HG03342 (cell line): ENCODE measurements at regions not wholly inside any gene's neighbourhood (a gene's known extent, or its start where the extent isn't known, plus 50 kb on each side); places are given as distances from the start of the nearest gene placed in this dataset.

ENCODE experiments used
- ATAC-seq: cut with Tn5 transposase; IDR thresholded peaks from one replicate; pipeline ENCODE4 v1.9.1; 2021; ENCODE audit warnings: mild to moderate bottlenecking, moderate library complexity; ENCODE audit not compliant: unreplicated experiment

DNA sequence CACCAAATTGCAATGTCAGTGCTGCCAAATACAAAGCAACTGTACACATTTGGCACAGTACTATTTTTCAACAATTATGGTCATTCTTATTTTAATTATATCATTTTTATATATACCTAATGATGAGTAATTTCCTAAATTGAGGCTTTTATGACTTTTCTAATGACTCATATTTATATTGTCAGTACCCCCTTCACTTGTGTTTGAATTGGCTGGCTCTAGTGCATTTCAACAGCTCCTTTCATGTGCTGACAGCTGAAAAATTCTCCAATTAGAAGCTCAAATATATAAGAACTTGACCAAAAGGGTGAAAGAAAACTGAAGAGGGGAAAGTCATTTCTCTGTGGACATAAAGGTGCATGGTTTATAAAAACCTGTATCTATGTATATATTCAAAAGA is 263.3 kb downstream of the SLITRK1 start:
- no peak for ATAC-seq

DNA sequence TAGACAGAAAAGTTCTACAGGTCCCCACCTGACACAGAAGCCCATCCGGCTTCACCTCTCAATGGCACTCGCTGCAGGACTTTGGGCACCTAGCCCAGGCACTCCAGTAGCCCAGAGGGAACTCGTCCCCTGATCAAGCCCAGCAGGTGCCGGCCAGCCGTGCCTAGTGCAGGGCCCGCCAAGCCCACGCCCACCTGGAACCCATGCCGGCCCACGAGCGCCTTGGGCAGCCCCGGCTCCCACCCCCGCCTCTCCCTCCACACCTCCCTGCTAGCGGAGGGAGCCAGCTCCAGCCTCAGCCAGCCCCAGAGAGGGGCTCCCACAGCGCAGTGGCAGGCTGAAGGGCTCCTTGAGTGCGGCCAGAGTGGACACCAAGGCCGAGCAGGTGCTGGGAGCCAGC is 268.8 kb downstream of the SLITRK1 start:
- no peak for ATAC-seq

DNA sequence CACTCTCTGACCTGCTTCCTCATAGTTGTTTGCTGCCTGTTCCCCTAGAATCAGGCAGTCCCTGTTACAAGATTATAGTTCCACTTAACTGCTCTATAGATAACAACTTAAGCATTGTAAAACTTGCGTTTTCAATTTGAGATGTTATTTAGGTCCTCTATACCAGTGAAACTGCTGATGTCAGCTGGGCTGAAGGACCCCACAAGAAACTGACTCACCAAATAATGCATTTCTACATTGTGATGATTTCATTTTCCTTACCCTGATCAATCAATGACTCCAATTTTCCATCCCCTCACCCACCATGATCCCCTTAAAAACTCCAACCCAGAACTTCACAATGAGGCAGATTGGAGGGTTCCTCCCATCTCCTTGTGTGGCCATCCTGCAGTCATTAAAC is 280.7 kb downstream of the SLITRK1 start:
- no peak for ATAC-seq

DNA sequence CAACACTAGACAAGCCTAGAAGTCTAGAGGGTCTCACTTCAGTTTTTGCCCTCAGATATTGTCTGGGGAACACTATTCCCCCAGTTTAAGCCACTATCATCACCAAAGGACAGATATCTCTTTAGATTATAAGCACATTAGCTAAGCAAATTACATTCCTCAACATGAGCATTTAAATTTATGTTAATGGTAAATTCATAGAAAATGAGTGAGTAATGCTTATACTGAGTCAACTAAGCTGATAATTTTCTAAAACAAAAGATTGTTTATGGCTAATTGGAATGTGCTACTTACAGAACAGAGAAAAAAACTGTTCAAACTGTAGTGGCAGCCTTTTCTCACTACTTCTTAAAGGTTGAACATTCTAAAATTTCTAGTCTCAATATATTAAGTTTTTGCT is 290.2 kb downstream of the SLITRK1 start:
- ATAC-seq, result no peak

DNA sequence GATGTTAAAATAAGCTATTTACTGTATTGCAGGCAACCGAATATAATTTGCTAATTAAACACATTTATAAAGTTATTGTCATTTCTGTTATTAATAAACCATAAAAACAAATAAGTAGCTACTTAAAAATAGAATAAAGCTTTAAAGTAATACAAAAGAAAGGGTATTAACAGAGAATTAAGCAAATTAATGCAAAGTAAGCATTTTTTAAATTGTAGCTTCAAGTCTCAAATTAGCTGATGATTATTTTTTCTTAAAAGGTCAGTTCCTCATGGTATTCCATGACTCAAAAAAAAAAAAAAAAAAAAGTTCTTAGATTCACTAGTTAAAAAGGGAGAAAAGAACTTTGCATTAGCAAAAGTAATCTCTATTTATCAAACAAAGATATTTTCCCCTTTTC is 292.5 kb downstream of the SLITRK1 start:
- ATAC-seq, result no peak

DNA sequence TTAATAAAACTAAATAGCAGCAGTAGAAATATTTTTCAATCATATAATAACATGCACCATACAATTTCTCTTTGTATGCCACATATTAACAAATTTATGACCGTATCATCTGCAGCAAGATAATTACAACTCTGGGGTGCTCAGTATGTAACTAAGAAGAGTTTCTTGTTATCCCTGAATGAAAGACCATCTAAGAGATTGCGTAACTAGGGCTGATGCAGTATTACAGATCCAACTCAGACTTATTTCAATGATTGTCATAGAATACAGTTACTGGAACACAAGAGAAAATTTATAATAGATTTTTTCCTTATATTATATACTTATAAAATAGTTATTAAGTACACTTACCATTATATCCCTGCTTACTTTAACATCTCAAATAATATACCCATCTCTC is 305.1 kb downstream of the SLITRK1 start:
- ATAC-seq, result no peak

DNA sequence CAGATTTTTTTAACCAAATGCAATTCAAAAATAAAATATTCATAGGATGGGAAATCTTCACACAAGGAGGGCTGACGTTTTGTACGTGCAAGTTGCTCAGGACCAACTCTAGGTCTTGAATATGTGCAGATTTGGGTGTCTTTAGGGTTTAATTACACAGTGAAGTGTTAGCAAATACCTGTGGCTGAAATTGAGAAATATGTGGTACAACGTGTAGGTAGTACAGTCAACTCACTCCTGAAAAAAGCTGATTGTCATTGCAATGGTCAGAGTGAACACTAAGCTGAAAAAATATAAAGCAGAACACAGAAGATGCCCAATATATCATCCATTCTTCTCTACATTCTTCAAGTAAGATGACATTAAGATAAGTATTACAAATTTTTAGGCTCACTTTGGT is 314.3 kb downstream of the SLITRK1 start:
- no peak for ATAC-seq

DNA sequence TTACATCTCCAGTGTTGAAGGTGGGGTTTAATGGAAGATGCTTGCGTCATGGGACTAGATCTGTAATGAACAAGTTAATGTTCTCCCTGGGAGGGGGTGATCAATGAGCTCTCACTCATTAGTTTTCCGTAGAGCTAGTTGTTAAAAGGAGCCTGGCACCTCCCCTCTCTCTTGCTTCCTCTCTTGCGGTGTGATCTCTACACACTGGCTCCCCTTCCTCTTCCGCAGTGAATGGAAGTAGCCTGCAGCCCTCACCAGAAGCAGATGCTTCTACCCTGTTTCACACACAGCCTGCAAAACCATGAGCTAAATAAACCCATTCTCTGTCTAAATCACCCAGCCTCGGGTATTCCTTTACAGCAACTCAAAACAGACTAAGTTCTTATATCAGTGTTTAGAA is 318.8 kb downstream of the SLITRK1 start:
- ATAC-seq, result no peak

DNA sequence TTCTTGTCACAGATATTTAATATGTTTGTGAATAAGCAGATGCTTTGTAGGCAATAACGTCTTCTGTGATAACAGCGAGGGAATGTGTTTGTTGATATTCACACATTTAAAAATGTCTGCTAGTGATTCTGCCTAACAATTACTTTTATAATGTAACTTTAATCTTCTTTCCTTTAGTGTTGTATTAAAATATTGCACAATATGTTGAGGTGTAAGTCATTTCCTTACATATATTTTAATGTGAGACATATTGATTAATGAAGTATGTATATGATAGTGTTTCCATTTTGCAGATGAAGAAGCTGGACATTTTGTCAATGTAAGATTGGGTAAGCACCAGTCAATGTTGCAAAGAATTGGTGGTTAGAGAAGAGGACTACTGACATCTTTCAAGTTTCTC is 324.4 kb downstream of the SLITRK1 start:
- no peak for ATAC-seq

DNA sequence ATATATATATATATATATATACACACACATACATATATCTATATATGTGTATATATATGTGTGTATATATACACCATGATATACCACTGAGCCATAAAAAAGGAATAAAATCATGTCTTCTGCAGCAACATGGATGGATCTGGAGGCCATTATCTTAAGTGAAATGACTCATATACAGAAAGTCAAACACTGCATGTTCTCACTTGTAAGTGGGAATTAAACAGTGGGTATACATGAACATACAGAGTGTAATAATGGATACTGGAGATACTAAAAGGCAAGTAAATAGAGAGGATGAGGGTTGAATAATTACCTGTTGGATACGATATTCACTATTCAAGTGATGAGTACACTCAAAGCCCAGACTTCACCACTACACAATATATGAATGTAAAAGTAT is 332.6 kb downstream of the SLITRK1 start:
- ATAC-seq, result no peak

DNA sequence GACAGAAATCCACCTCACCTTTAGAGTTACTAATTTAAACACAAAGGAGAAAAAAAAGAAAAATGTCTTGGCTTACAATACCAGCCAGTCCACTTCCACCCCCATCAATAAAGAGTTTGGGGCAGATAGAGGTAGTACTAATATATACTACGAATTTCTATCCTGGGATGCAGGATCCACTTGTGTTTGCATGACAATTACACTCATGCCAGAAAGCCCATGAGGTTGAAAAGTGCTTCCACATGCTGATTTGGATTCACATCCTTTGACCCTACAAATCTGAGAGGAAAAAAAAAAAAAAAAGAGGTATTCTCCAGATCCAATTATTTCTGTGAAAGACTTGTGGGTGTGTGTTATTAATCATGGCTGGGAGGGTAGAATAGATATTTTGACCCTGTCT is 335.2 kb downstream of the SLITRK1 start:
- ATAC-seq, result no peak

DNA sequence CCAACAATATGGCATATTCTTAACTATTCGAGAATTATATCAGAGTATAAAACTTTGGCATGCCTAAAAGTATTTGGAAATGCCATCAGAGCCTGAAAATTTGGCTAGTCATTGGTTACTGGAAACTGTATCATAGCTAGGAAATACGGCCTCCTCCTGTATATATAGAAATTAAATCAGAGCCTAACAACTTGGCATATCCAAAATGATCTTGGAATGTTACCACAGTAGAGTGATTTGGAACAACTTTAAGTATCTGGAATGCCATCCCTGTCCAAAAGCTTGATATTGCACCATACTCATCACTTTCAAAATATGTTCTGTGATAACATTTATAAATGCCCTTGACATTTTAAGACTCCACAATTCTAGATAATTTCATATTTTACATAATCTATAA is 335.8 kb downstream of the SLITRK1 start:
- no peak for ATAC-seq

DNA sequence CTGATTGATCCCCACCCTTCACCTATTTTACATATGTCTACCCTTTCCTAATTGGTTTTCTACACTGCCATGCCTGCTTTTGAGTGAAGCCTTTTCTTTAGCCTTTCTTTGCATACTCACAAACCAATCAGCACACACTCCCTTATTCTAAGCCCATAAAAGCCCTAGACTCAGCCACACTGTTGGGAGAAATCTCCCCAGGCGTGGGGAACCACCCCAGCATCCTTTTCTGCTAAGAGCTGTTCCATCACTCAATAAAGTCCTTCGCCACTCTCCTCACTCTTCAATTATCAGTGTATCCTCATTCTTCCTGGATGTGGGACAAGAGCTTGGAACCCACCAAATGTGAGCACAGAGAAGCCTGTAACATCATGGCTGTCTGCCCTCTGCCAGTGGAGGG is 343.6 kb downstream of the SLITRK1 start:
- no peak for ATAC-seq

DNA sequence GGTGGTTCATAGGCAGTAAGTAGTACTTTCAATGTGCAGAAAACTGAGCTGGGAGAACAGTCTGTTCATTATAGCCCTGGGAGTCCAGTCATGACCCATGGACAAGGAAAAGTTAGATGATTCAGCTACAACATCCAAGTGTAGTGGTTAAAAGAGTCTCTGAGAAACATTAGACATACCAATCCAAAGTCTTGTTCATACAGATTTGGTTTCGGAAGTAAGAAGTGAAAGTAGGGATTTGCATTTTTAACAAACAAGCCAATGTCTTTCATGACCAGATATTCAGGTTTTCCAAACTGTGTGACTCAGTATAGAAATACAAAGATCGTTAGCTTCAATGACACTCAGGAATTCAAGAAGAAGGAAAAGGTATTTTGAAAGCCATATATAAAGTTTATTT is 345.3 kb downstream of the SLITRK1 start:
- no peak for ATAC-seq

DNA sequence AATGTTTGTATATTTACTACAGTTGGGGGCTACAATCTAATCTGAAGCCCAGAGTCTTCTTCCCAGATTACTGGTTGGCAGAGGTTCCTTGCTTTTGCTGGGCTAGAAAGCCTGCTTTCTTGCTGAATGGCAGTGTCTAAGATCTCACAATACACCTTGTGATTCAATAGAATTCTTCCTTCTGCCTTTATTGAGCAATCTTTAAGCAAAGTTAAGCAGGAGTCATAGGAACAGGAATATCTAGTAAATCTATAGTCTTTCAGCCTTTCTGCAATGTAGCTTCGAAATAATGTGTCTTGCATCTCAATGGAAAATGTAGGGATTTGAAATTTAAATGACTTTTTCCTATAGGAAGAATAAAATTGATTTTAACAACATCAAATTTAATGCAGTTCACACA is 346.1 kb downstream of the SLITRK1 start:
- no peak for ATAC-seq

DNA sequence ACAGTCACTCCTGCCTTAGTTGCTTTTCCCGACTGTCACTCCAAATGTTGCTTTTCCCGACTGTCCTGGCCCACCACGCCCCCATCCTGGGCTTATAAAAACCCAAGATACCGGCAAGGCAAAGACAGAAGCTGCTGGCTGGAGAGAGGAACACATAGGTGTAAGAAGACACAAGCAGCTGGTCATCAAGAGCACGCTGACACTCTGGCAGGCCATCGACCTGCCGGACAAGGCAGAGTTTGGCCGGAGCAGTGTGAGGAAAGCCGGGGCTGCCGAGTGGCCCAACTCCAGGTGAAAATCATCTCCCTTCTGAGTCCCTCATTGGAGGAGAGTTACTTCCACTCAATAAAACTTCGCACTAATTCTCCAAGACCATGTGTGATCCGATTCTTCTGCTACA is 349.5 kb downstream of the SLITRK1 start:
- no peak for ATAC-seq

DNA sequence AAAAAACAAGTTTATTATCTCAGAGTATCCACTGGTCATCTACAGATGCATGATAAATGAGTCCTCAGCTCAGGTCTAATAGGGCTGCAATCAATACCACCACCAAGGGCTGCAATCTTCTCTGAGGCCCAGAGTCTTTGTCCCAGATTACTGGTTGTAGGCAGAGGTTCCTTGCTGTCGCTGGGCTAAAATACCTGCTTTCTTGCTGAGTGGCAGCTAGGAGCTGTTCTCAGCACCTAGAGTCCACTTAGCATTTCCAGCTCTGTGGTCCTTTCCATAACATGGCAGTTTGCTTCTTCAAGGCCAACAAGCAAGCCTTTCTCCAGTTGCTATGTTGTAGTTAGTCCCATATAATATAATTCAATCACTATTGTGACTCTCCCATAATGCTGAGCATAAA is 351.3 kb downstream of the SLITRK1 start:
- ATAC-seq, result no peak

DNA sequence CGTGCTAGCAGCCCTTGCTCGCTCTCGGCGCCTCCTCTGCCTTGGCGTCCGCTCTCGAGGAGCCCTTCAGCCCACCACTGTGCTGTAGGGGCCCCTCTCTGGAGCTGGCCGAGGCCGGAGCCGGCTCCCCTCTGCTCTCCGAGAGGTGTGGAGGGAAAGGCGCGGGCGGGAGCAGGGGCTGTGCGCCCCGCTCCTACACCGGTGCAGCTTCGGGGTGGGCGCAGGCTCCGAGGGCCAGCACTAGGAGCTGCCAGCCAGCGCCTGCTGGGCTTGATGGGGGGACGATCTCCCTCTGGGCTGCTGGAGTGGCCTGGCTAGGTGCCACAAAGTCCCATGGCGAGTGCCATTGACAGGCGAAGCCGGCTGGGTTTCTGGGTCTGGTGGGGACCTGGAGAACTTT is 365.5 kb downstream of the SLITRK1 start:
- ATAC-seq, result no peak

DNA sequence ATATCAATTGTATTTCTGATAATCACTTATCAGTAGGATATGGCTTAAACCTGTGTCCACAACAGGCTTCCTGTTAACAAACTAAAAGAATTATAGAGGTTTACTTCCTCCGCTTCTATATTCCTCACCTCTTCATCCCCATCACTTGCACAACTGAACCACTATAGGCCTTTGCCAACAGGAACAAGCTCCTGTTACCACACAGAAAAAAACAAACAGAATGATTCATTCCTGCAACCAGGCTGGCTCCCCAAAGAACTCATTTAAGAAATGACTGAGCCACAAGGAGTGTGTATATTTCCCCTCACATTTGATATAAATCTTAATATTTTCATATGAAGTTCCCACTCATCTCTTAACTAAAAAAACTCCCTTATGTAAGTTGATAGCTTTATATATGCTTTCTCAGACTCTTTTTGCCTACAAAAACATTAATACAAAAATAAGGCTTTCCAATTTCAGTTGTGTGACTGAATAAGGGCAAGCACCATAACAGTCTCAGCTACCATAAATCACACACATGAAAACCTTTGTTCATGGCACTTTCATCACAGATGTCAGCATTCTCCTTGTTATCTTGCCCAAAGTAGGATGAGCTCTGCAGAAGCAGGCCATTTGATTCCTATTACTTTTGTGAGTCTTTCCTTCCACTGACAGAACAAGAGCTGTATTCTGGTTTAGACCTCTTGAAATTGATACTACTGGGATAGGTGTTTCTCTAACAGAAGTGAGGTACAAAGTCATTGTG is 366.8 kb downstream of the SLITRK1 start:
- ATAC-seq, result no peak

DNA sequence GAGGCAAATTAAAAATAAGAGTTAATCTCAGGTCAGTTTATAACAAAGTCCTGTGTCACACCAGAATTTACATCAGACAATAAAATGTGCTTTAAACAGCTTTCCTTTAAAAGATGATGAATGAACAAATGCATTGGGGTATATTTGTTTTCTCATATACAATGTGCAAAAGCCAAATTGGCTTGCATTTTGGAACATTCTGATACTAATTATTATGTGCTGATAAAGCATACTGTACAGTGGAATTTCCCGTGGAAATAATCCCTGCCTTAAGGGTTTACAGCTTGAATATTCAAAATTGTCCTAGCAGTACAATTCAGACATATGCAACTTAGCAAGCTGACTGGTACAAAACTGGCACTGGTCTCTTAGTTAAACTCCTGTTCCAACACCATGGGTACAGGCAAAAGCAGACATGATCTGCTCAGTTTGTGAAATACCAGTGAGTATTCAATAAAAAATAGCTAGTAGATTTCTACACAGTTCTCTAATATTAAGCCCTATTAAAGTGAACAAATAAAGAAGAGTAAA is 373.4 kb downstream of the SLITRK1 start:
- ATAC-seq, result no peak

DNA sequence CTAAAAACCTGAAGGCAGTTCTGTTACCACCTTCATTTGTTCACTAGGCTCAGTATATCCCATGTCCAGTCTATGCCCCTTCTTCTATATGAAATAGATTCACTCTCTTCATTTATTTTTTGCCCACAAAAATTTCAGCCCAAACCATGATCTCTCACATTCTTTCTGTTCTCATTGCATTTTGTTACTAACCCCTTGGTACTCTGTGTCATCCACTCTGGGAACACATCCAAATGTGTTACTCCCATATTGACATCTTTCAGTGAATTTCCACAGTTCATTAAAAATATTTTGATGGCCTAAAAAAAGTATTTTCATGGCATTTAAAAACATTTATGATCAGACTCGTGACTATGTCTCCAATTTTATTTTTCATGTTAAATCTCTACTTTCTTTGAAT is 378.9 kb downstream of the SLITRK1 start:
- no peak for ATAC-seq

DNA sequence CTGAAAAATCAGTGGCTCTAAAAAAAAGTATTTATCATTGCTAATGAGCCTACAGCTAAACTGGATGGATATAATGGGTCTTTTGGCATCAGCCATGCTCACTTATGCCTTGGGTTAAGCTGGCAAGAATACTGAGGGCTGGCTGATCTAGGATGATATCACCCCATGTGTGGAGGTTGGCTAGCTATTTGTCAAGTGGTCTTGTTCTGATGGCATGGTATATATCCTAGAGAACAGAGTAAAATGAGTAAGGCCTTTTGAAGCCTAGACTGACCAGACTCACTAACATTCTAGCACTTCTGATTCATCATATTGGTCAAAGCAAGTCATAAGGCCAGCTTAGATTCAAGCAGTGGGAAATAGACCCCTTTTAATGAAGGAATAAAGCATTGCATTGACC is 383.0 kb downstream of the SLITRK1 start:
- no peak for ATAC-seq
